ENCODE measurements at regions not wholly inside any gene's neighbourhood (a gene's known extent, or its start where the extent isn't known, plus 50 kb on each side); places are given as distances from the start of the nearest gene placed in this dataset.

DNA sequence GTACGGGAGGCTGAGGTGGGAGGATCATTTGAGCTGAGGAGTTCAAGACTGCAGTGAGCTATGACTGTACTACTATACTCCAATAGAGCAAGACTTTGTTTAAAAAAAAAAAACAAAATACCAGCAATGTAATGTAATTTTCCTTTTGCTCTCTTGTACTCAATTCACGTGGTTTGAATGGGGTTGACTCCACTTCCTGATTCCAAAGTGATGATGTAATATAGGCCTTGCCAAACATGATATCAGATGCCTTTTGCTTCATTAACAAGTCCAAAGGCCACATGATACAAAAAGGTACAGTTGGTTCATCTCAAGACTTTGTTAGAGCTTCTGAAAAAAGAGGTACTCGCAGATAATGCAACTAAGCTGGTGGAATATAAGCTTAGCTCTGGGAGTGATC, 321.8 kb downstream of the ZEB2 start:
- TF ChIP-seq ZNF70 (CRISPR knock-in tag; IDR thresholded peaks at IDR 0.05) (no peak), ZFP3 (CRISPR knock-in tag; IDR thresholded peaks at IDR 0.05) (no peak), ZFP30 (CRISPR knock-in tag; IDR thresholded peaks at IDR 0.05) (no peak), ESRRG (CRISPR knock-in tag; IDR thresholded peaks at IDR 0.05) (no peak), BACH2 (CRISPR knock-in tag; IDR thresholded peaks at IDR 0.05; ENCODE audit: borderline replicate concordance) (no peak), ISL1 (CRISPR knock-in tag; IDR thresholded peaks at IDR 0.05) (peak; percentile 20; the same call in 1 of the 2 replicates), RARB (CRISPR knock-in tag; IDR thresholded peaks at IDR 0.05) (no peak), SNAI2 (CRISPR knock-in tag; IDR thresholded peaks at IDR 0.05) (no peak)
- TF ChIP-seq, protein P1, sequence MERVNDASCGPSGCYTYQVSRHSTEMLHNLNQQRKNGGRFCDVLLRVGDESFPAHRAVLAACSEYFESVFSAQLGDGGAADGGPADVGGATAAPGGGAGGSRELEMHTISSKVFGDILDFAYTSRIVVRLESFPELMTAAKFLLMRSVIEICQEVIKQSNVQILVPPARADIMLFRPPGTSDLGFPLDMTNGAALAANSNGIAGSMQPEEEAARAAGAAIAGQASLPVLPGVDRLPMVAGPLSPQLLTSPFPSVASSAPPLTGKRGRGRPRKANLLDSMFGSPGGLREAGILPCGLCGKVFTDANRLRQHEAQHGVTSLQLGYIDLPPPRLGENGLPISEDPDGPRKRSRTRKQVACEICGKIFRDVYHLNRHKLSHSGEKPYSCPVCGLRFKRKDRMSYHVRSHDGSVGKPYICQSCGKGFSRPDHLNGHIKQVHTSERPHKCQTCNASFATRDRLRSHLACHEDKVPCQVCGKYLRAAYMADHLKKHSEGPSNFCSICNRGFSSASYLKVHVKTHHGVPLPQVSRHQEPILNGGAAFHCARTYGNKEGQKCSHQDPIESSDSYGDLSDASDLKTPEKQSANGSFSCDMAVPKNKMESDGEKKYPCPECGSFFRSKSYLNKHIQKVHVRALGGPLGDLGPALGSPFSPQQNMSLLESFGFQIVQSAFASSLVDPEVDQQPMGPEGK (CRISPR knock-in tag; IDR thresholded peaks at IDR 0.05; ENCODE audit: borderline replicate concordance), result no peak
- TF ChIP-seq, protein P2, sequence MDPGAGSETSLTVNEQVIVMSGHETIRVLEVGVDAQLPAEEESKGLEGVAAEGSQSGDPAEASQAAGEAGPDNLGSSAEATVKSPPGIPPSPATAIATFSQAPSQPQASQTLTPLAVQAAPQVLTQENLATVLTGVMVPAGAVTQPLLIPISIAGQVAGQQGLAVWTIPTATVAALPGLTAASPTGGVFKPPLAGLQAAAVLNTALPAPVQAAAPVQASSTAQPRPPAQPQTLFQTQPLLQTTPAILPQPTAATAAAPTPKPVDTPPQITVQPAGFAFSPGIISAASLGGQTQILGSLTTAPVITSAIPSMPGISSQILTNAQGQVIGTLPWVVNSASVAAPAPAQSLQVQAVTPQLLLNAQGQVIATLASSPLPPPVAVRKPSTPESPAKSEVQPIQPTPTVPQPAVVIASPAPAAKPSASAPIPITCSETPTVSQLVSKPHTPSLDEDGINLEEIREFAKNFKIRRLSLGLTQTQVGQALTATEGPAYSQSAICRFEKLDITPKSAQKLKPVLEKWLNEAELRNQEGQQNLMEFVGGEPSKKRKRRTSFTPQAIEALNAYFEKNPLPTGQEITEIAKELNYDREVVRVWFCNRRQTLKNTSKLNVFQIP (CRISPR knock-in tag; IDR thresholded peaks at IDR 0.05; ENCODE audit: borderline replicate concordance, low read depth), result no peak
